ENCODE measurements at regions not wholly inside any gene's neighbourhood (a gene's known extent, or its start where the extent isn't known, plus 50 kb on each side); places are given as distances from the start of the nearest gene placed in this dataset.
"Not testable (repeated sequence)": the region's sequence is repeated elsewhere in the genome, so short reads cannot be mapped to it uniquely, and the experiment has no call there.

DNA sequence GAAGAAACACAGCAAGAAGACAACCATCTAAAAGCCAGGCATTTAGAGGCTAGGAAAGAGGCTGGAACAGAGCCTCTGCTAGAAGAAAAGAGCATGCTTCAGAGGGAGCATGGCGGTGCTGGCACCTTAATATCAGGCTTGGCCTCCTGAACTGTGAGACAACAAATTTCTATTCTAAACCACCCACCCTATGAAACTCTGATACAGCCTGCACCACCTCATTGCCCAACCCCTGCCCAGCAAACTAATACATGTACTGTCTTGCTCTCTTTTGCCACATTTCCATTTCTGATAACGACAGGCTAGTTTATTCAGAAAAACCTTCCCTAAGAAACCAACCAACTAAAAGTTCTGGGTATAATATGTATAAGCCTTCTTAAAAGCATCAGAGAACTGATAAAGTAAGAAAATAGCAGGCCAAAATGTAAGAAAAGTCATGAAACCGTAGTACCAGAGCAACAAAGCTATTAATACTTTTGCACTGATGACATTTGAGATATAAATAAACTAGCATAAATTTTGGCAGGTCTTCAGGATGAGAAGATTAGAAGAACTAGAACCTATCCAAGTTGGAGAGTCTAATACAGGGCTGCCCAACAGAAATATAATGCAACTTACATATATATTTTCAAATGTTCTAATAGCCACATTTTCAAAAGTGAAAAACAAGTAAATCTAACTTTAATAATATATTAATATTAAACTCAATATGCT lies 184.7 kb upstream of the HSF2 start:
- no peak for DNase-seq

GRCh38 chr6:122220254-122220653 lies 179.2 kb upstream of the HSF2 start:
- DNase-seq, result no peak

- DNase-seq, result no peak
Measured at GRCh38 chr6:122222761-122223160, 176.7 kb upstream of the HSF2 start.

GRCh38 chr6:122223251-122223650 lies 176.2 kb upstream of the HSF2 start:
- no peak for DNase-seq

DNA sequence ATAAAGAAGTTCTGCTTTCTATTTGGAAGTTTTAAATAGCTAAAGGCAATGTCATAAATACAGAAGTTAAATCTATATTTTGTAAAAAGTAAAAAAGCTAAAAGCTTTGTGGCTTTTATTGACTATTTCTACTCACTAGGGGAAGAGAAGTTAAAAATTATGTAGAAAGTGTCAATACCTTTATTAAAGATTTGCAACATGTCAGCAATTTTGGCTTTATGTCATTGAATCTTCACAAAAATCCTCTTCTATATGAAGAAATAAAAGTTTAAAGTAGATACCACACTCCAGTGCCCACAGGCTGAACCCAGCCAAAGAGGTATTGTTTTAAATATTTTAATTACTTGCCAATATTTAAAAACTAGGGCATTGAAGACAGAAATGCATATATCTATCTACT lies 160.6 kb upstream of the HSF2 start:
- no peak for DNase-seq

- DNase-seq, result no peak
Measured at GRCh38 chr6:122246906-122247658, 152.4 kb upstream of the HSF2 start.

GRCh38 chr6:122248001-122248669 lies 151.3 kb upstream of the HSF2 start:
- no peak for DNase-seq

DNA sequence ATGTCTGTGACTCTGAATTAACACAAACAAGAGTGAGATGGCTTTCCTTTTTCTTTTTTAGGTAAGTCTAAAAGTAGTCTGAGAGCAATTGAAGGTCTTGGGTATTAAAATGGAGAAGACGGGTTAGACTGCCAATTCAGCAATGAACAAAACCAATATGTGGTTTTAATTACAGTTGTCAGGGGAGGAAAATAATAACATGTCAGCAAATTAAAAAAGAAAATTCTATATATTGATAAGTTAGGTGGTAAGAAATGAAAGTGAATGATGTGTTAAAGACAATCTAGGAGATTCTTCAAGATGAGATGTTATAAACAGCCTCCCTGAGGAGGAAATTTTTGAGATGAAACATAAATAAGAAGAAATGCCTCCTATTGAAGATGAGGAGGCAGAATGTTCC lies 150.6 kb upstream of the HSF2 start:
- no peak for DNase-seq

DNA sequence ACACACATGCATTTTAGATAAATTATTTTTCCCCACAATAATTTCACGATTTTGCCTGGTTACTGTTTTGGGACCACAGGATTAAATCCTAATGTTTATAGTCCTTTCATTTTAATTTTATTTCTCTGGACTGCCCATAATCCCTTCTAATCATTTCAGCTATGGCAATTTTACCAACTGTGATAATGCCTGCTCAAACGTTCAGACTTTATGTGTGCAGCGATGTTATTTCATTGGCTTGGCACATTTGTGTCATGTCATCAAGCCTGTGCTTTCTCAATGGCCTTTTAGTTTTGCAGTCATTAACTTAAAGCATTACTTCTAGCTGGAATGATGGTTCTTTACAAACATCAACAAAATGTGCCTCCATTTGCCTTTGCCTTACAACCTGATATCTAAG lies 140.6 kb upstream of the HSF2 start:
- DNase-seq, result no peak

- DNase-seq, result no peak
Measured at GRCh38 chr6:122264557-122264956, 134.9 kb upstream of the HSF2 start.

GRCh38 chr6:122265755-122266154 lies 133.7 kb upstream of the HSF2 start:
- no peak for DNase-seq

DNA sequence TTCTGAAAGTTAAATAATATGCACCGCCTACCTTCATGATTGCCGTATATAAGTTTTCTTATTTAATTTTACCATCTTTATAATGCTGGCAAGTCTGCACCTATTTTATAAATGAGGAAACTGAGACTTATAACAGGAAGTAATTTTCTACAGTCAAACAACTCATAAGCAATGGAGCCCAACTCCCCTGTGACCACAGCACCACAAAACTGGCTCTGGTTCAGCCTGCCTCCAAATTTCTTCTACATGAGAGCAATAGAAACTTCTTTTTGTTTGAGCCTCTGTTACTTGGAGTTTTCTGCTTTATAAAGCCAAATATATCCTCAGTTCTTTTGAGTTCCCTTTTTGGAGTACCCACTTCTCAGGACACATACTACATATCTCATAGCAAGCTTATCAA lies 131.1 kb upstream of the HSF2 start:
- DNase-seq, result no peak

- no peak for DNase-seq
Measured at GRCh38 chr6:122276637-122277036, 122.8 kb upstream of the HSF2 start.

DNA sequence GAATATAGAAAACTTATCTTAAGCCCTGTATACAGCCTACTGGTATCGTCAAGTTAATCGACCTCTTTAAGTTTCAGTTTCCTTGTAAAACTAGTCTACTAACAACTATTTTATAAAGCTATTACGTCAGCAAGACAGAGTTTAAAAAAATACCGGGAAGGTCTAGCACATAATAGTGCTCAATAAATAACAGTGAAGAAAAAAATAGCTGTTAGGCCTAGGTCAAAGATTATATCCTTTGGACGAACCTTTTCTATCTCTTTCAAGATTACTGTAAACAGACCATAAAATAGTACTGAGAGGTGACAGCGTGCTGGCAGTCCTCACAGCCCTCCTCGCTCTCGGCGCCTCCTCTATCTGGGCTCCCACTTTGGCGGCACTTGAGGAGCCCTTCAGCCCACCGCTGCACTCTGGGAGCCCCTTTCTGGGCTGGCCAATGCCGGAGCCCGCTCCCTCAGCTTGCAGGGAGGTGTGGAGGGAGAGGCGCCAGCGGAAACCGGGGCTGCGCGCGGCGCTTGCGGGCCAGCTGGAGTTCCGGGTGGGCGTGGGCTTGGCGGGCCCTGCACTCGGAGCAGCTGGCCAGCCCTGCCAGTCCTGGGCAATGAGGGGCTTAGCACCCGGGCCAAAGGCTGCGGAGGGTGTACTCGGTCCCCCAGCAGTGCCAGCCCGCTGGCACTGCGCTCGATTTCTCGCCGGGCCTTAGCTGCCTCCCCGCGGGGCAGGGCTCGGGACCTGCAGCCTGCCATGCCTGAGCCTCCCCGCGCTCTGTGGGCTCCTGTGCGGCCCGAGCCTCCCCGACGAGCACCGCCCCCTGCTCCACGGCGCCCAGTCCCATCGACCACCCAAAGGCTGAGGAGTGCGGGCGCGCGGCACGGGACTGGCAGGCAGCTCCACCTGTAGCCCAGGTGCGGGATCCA lies 119.1 kb upstream of the HSF2 start:
- not testable (repeated sequence) for DNase-seq

GRCh38 chr6:122283884-122284283 lies 115.6 kb upstream of the HSF2 start:
- no peak for DNase-seq

GRCh38 chr6:122284848-122285247 lies 114.6 kb upstream of the HSF2 start:
- no peak for DNase-seq

DNA sequence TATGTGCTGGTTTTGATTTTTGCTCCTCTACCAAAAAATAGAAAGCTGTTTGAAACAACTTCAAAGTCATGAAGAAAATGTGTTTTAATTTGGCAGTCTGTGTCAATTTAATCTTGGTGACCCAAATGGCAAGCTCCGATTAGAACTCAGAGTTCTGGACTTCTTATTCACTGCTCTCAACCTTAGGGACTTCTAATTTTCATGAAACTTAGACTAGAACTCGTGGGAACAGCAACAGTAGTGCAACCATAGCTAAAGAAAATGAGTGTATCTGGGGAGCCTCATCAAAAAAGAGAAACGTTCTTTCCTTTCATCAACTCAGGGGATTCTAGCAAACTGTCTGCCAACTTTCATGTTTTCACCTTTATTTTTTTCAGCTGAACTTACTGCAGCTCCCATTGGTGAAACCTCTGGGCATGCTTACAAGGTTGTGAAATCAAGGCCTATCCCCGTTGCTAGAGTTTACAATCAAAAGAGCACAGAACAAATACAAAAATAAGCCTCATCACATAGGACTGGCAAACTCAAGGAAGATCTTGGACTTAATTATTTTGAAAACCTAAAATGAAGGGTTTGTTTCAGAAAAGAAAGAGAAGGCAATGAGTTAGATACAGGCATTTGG lies 114.0 kb upstream of the HSF2 start:
- no peak for DNase-seq

GRCh38 chr6:122286512-122286911 lies 112.9 kb upstream of the HSF2 start:
- DNase-seq, result no peak

DNA sequence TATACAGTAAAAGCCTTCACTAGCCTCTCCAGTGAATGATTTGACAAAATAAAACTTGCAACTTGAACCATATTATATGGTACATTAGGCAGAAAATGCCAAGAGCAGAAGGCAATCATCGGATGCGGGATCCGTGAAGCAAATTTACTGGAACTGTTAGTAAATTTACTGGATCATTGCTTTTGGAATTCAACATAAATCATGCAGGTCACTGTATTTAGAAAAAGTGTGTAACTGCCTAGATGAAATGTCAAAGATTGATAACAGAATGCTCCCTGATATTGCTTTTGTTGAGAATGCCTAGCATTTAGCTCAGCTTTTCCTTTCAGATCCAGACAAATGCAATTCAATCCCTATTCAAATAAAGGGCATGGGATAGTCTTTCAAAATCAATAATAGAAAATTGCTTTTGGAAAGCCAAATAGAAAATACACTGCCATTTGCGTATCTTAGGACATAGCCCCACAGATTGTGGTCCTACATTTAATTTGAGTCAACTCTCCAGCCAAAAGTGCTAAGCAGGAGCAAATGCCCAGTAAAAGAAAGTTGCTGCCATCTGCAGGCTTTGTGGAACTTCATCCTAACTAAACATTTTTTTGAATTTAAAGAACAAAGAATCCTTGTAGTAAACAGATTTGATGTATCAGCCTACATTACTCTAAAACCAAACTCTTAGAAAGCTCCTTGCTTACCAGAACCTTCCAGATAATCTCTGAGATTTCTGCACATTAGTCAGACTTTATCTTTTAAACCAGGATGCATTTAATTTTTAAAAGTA lies 109.5 kb upstream of the HSF2 start:
- DNase-seq, result no peak

- DNase-seq, result no peak
Measured at GRCh38 chr6:122297010-122297409, 102.4 kb upstream of the HSF2 start.

DNA sequence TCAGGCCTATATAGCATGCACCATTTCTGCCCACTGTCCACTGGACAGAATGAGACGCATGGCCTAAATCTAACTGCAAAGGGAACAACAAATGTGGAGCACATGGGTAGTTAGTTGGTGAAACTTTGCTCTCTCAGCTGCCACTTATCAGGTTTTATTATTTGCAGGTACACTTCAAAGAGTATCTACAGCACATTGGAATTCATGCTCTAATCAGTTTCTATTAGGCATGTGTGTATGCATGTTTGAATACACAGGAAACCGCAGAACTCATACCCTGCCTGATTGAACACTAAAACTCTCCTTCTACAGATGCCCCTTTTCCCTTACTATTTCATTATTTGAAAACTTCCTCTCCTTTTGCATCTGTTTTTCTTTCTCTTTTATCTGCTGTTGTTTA lies 97.4 kb upstream of the HSF2 start:
- DNase-seq, result no peak

GRCh38 chr6:122307577-122307976 lies 91.9 kb upstream of the HSF2 start:
- DNase-seq, result no peak
